HG03064 (cell line): ENCODE measurements at regions not wholly inside any gene's neighbourhood (a gene's known extent, or its start where the extent isn't known, plus 50 kb on each side); places are given as distances from the start of the nearest gene placed in this dataset.

Experiments
- ATAC-seq: cut with Tn5 transposase; IDR thresholded peaks from one replicate; pipeline ENCODE4 v1.9.1; 2021; ENCODE audit warnings: low read depth; ENCODE audit not compliant: unreplicated experiment

GRCh38 chr6:113104951-113105350, 752.2 kb upstream of the MARCKS start:
- no peak for ATAC-seq

- no peak for ATAC-seq
Observed at GRCh38 chr6:113110211-113110610, 746.9 kb upstream of the MARCKS start.

- ATAC-seq = no peak
Observed at GRCh38 chr6:113111550-113111949, 745.6 kb upstream of the MARCKS start.

GRCh38 chr6:113112086-113112485, 745.1 kb upstream of the MARCKS start:
- no peak for ATAC-seq

- no peak for ATAC-seq
Observed at GRCh38 chr6:113115196-113115595, 741.9 kb upstream of the MARCKS start.

- no peak for ATAC-seq
Observed at GRCh38 chr6:113120224-113120581, 736.9 kb upstream of the MARCKS start.

GRCh38 chr6:113120582-113121285, 736.4 kb upstream of the MARCKS start:
- ATAC-seq = no peak

- no peak for ATAC-seq
Observed at GRCh38 chr6:113121571-113121970, 735.6 kb upstream of the MARCKS start.

GRCh38 chr6:113122060-113122459, 735.1 kb upstream of the MARCKS start:
- ATAC-seq = no peak

GRCh38 chr6:113125626-113126025, 731.5 kb upstream of the MARCKS start:
- no peak for ATAC-seq

- no peak for ATAC-seq
Observed at GRCh38 chr6:113127786-113128419, 729.2 kb upstream of the MARCKS start.

GRCh38 chr6:113128661-113129060, 728.5 kb upstream of the MARCKS start:
- no peak for ATAC-seq

GRCh38 chr6:113129991-113130390, 727.2 kb upstream of the MARCKS start:
- ATAC-seq = no peak

- no peak for ATAC-seq
Observed at GRCh38 chr6:113137426-113137825, 719.7 kb upstream of the MARCKS start.

- no peak for ATAC-seq
Observed at GRCh38 chr6:113140721-113141120, 716.4 kb upstream of the MARCKS start.

GRCh38 chr6:113141901-113142300, 715.2 kb upstream of the MARCKS start:
- ATAC-seq = no peak

- ATAC-seq = no peak
Observed at GRCh38 chr6:113142671-113143174, 714.4 kb upstream of the MARCKS start.

GRCh38 chr6:113143206-113143605, 713.9 kb upstream of the MARCKS start:
- ATAC-seq = no peak

GRCh38 chr6:113144117-113144516, 713.0 kb upstream of the MARCKS start:
- no peak for ATAC-seq

- ATAC-seq = no peak
Observed at GRCh38 chr6:113146878-113147277, 710.3 kb upstream of the MARCKS start.

- ATAC-seq = no peak
Observed at GRCh38 chr6:113147544-113147943, 709.6 kb upstream of the MARCKS start.

GRCh38 chr6:113148566-113148965, 708.6 kb upstream of the MARCKS start:
- ATAC-seq = no peak
